Fibroblast of skin of right biceps (primary cell): ENCODE measurements at regions not wholly inside any gene's neighbourhood (a gene's known extent, or its start where the extent isn't known, plus 50 kb on each side); places are given as distances from the start of the nearest gene placed in this dataset.
"Not testable (repeated sequence)": the region's sequence is repeated elsewhere in the genome, so short reads cannot be mapped to it uniquely, and the experiment has no call there.

Source experiments
- DNase-seq: peaks from one replicate; pipeline ENCODE4 v3.0.0-alpha.2; 2013

GRCh38 chr21:10411776-10412526 lies 109.4 kb upstream of the TPTE start:
- DNase-seq = not testable (repeated sequence)

- not testable (repeated sequence) for DNase-seq
Measured at GRCh38 chr21:10412928-10413246, 108.5 kb upstream of the TPTE start.

GRCh38 chr21:10413247-10414120 lies 107.9 kb upstream of the TPTE start:
- not testable (repeated sequence) for DNase-seq

- not testable (repeated sequence) for DNase-seq
Measured at GRCh38 chr21:10414121-10414924, 107.1 kb upstream of the TPTE start.

GRCh38 chr21:10414925-10415254 lies 106.5 kb upstream of the TPTE start:
- not testable (repeated sequence) for DNase-seq

- not testable (repeated sequence) for DNase-seq
Measured at GRCh38 chr21:10415456-10415855, 105.9 kb upstream of the TPTE start.

- DNase-seq = not testable (repeated sequence)
Measured at GRCh38 chr21:10415859-10416258, 105.5 kb upstream of the TPTE start.

- DNase-seq = not testable (repeated sequence)
Measured at GRCh38 chr21:10416691-10417447, 104.5 kb upstream of the TPTE start.

GRCh38 chr21:10417551-10418002 lies 103.8 kb upstream of the TPTE start:
- DNase-seq = not testable (repeated sequence)

GRCh38 chr21:10418250-10419048 lies 102.9 kb upstream of the TPTE start:
- not testable (repeated sequence) for DNase-seq

- DNase-seq = not testable (repeated sequence)
Measured at GRCh38 chr21:10421199-10421598, 100.2 kb upstream of the TPTE start.

- not testable (repeated sequence) for DNase-seq
Measured at GRCh38 chr21:10421601-10422000, 99.8 kb upstream of the TPTE start.

GRCh38 chr21:10424097-10424886 lies 97.1 kb upstream of the TPTE start:
- not testable (repeated sequence) for DNase-seq

GRCh38 chr21:10424887-10425145 lies 96.6 kb upstream of the TPTE start:
- not testable (repeated sequence) for DNase-seq

GRCh38 chr21:10425856-10426255 lies 95.5 kb upstream of the TPTE start:
- DNase-seq = no peak

- DNase-seq = not testable (repeated sequence)
Measured at GRCh38 chr21:10426812-10427211, 94.6 kb upstream of the TPTE start.

- DNase-seq = not testable (repeated sequence)
Measured at GRCh38 chr21:10427277-10427676, 94.1 kb upstream of the TPTE start.

GRCh38 chr21:10428981-10429534 lies 92.3 kb upstream of the TPTE start:
- not testable (repeated sequence) for DNase-seq

- DNase-seq = no peak
Measured at GRCh38 chr21:10430005-10430404, 91.4 kb upstream of the TPTE start.

- not testable (repeated sequence) for DNase-seq
Measured at GRCh38 chr21:10431995-10432394, 89.4 kb upstream of the TPTE start.

GRCh38 chr21:10432456-10432855 lies 88.9 kb upstream of the TPTE start:
- DNase-seq = not testable (repeated sequence)
